GM21367 (cell line): ENCODE measurements at regions not wholly inside any gene's neighbourhood (a gene's known extent, or its start where the extent isn't known, plus 50 kb on each side); places are given as distances from the start of the nearest gene placed in this dataset.

Experiments
- ATAC-seq: cut with Tn5 transposase; IDR thresholded peaks from one replicate; pipeline ENCODE4 v1.9.1; 2021; ENCODE audit not compliant: unreplicated experiment

GRCh38 chr1:81125672-81126071 is 675.1 kb upstream of the ADGRL2 start:
- no peak for ATAC-seq

- ATAC-seq = no peak
Observed at GRCh38 chr1:81121306-81121705, 679.4 kb upstream of the ADGRL2 start.

GRCh38 chr1:81119319-81119718 is 681.4 kb upstream of the ADGRL2 start:
- no peak for ATAC-seq

GRCh38 chr1:81118550-81118949 is 682.2 kb upstream of the ADGRL2 start:
- ATAC-seq = no peak

GRCh38 chr1:81115422-81115821 is 685.3 kb upstream of the ADGRL2 start:
- no peak for ATAC-seq

- ATAC-seq = no peak
Observed at GRCh38 chr1:81114191-81114590, 686.5 kb upstream of the ADGRL2 start.

- no peak for ATAC-seq
Observed at GRCh38 chr1:81113688-81114087, 687.0 kb upstream of the ADGRL2 start.

- ATAC-seq = no peak
Observed at GRCh38 chr1:81111818-81112217, 688.9 kb upstream of the ADGRL2 start.

- no peak for ATAC-seq
Observed at GRCh38 chr1:81109038-81109437, 691.7 kb upstream of the ADGRL2 start.

- no peak for ATAC-seq
Observed at GRCh38 chr1:81097860-81098259, 702.9 kb upstream of the ADGRL2 start.

- no peak for ATAC-seq
Observed at GRCh38 chr1:81073580-81073979, 727.2 kb upstream of the ADGRL2 start.

GRCh38 chr1:81071969-81072753 is 728.6 kb upstream of the ADGRL2 start:
- ATAC-seq = no peak

GRCh38 chr1:81071072-81071858 is 729.5 kb upstream of the ADGRL2 start:
- no peak for ATAC-seq

- no peak for ATAC-seq
Observed at GRCh38 chr1:81069856-81070255, 730.9 kb upstream of the ADGRL2 start.

GRCh38 chr1:81068726-81069125 is 732.0 kb upstream of the ADGRL2 start:
- ATAC-seq = no peak

GRCh38 chr1:81053826-81054225 is 746.9 kb upstream of the ADGRL2 start:
- no peak for ATAC-seq

- ATAC-seq = no peak
Observed at GRCh38 chr1:81052162-81052561, 748.6 kb upstream of the ADGRL2 start.

GRCh38 chr1:81050390-81050789 is 750.3 kb upstream of the ADGRL2 start:
- no peak for ATAC-seq

- no peak for ATAC-seq
Observed at GRCh38 chr1:81044708-81045107, 756.0 kb upstream of the ADGRL2 start.

- no peak for ATAC-seq
Observed at GRCh38 chr1:81042225-81042624, 758.5 kb upstream of the ADGRL2 start.

GRCh38 chr1:81034291-81034690 is 766.4 kb upstream of the ADGRL2 start:
- no peak for ATAC-seq

GRCh38 chr1:81032973-81033425 is 767.7 kb upstream of the ADGRL2 start:
- no peak for ATAC-seq
